Esophagus squamous epithelium (tissue), 5 donors: ENCODE measurements at regions not wholly inside any gene's neighbourhood (a gene's known extent, or its start where the extent isn't known, plus 50 kb on each side); places are given as distances from the start of the nearest gene placed in this dataset.

Experiments
- DNase-seq: peaks from one replicate; lab custom pipeline; 2025; lab: John Stamatoyannopoulos, UW
- H3K27ac ChIP-seq, 4 donors: fragments of 200-600 bp; sonication (generic); one replicate each; pipeline ENCODE4 v1.5.1; 2016 to 2019; ENCODE audit warnings: mild to moderate bottlenecking in 1 of 4
- H3K27me3 ChIP-seq, 4 donors: fragments of 200-600 bp; sonication (generic); 1 replicate in 3 of 4; 2 replicates in 1 of 4; pipeline versions ENCODE4 v1.5.1 to v1.6.0; 2017 to 2021; ENCODE audit warnings: antibody characterized with exemption in 1 of 4
- H3K36me3 ChIP-seq, 3 donors: fragments of 200-600 bp; sonication (generic); one replicate each; pipeline ENCODE4 v1.5.1; 2016 to 2019
- H3K4me1 ChIP-seq, 3 donors: fragments of 200-600 bp; sonication (generic); one replicate each; pipeline ENCODE4 v1.5.1; 2017 to 2019
- H3K4me3 ChIP-seq, 4 donors: fragments of 200-600 bp; sonication (generic); 1 replicate in 3 of 4; 2 replicates in 1 of 4; pipeline ENCODE4 v1.5.1; 2016 to 2019; ENCODE audit warnings: mild to moderate bottlenecking in 2 of 4, moderate library complexity in 1 of 4
- H3K9me3 ChIP-seq, 3 donors: fragments of 200-600 bp; sonication (generic); one replicate each; pipeline ENCODE4 v1.5.1; 2016 to 2019
- POLR2A ChIP-seq, 4 donors: fragments of 450-650 bp; IDR thresholded peaks; one replicate each; pipeline ENCODE4 v1.6.1; 2017; ENCODE audit warnings: antibody characterized with exemption in 4 of 4, mild to moderate bottlenecking in 4 of 4, moderate library complexity in 3 of 4
- WGBS, 2 donors: methylation state at CpG; one replicate each; pipeline ENCODE4 v1.1.5; 2018; 5-methylcytosine and 5-hydroxymethylcytosine counted together
- intact Hi-C: fragments of 100-400 bp; cut with DNase I; formaldehyde crosslinking; loops from one replicate; pipeline ENCODE4 v1.15.0; 2022
- TF ChIP-seq, protein P1 (sequence below), 6 experiments: fragments of 450-650 bp in 4 of 6; fragments of 200-600 bp in 2 of 6; sonication (generic) in 2 of 6; IDR thresholded peaks; one replicate each; pipeline ENCODE4 v1.5.1; 2016 to 2019; ENCODE audit warnings: antibody characterized with exemption in 6 of 6, mild to moderate bottlenecking in 4 of 6, moderate library complexity in 4 of 6
- donor health status: DM: yes; HTN: yes; CAD: no.

DNA sequence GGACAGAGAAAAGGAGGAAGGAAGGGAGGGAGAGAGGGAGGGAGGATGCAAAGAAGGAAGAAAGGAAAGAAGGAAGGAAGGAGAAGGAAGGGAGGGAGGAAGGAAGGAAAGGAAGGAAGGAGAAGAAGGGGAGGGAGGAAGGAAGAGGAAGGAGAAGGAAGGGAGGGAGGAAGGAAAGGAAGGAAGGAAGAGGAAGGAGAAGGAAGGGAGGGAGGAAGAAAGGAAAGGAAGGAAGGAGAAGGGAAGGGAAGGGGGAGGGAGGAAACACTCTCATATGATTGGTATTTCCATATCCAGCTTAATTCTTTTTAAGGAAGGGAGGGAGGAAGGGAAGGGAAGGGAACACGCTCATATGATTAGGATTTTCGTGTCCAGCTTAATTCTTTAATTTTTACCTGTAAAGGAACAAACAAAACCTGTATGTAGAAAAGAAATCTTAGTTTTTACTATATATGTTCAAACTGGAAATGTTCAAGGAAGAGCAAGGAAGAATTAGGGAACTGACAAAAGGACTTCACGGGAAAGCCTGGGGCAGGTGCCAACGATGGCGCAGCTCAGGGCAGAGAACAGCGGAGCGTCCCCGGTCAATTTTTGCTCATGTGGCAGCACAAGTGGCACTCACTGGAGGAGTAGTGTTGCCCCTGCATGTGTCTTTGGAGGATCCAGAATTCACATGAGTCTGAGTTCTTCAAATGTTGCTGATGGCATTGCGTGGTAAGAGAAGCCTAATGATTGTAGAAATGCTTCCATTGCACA, 228.6 kb downstream of the ZNF516 start:
- peaks cover 0 to 34% (median 18%) of the 10 kb centered on the region in 3 donors for H3K4me1 ChIP-seq
- WGBS, 2 donors, result 92 to 95% methylated on average over 9 of the region's 9 CpGs
- intact Hi-C loops, result no loop called here
- TF ChIP-seq POLR2A (IDR thresholded peaks at IDR 0.05), result no peak
- TF ChIP-seq, protein P1, sequence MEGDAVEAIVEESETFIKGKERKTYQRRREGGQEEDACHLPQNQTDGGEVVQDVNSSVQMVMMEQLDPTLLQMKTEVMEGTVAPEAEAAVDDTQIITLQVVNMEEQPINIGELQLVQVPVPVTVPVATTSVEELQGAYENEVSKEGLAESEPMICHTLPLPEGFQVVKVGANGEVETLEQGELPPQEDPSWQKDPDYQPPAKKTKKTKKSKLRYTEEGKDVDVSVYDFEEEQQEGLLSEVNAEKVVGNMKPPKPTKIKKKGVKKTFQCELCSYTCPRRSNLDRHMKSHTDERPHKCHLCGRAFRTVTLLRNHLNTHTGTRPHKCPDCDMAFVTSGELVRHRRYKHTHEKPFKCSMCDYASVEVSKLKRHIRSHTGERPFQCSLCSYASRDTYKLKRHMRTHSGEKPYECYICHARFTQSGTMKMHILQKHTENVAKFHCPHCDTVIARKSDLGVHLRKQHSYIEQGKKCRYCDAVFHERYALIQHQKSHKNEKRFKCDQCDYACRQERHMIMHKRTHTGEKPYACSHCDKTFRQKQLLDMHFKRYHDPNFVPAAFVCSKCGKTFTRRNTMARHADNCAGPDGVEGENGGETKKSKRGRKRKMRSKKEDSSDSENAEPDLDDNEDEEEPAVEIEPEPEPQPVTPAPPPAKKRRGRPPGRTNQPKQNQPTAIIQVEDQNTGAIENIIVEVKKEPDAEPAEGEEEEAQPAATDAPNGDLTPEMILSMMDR (IDR thresholded peaks at IDR 0.05), result no peak
- no peaks in the 10 kb centered on the region for H3K27me3 ChIP-seq
- H3K27ac ChIP-seq, result peak overlapping the region; percentile 69 to 90 (median 80)
- H3K9me3 ChIP-seq, result no peaks in the 10 kb centered on the region
- H3K36me3 ChIP-seq, result no peaks in the 10 kb centered on the region
- no peak for DNase-seq
- peak overlapping the region in 3 of 4 donors; percentile 12 to 56 (median 26) for H3K4me3 ChIP-seq

DNA sequence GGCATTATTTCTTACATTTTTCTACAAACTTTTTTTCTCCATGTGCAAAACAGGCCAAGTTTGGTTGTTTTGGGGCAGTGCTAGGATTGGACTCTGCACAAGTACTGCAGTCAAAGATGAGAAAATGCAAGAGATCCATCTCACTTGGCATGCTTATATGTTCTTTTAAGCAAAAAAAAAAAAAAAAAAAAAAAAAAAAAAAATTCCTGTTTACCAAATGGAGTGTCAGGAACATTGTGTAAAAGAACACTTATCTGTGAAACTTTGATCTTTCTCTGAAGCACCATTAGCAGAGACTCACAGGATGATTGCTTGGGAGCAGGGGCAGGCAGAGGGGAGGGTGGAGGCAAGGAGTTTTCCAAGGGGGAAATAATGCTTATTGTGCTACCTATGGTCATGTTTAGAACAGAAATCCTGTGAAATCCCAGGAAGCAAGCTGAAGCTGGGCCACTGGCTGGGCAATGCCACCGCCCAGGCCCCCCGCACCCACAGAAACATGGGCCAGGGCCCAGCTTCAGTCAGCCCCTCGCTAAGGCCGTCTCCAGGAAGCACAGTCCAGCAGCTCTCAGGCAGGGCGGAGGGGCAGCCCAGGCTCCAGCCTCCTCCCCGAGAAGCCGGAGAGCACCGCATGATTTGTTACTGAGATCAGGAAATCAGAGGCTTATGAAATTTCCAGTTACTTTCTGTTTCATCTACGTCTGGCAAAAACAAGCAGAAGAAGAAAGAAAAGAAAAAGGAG, 229.4 kb downstream of the ZNF516 start:
- H3K4me3 ChIP-seq, result peak overlapping the region in 3 of 4 donors; percentile 12 to 56 (median 26)
- TF ChIP-seq, protein P1 (IDR thresholded peaks at IDR 0.05), result no peak
- TF ChIP-seq POLR2A (IDR thresholded peaks at IDR 0.05), result no peak
- H3K4me1 ChIP-seq, result peaks cover 0 to 34% (median 18%) of the 10 kb centered on the region in 3 donors
- DNase-seq, result no peak
- H3K9me3 ChIP-seq, result no peaks in the 10 kb centered on the region
- intact Hi-C loops, result no loop called here
- no peaks in the 10 kb centered on the region for H3K36me3 ChIP-seq
- 4 to 10% methylated on average over 4 to 6 of the region's 9 CpGs for WGBS, 2 donors
- H3K27ac ChIP-seq, result peak overlapping the region; percentile 69 to 90 (median 80)
- no peaks in the 10 kb centered on the region for H3K27me3 ChIP-seq

DNA sequence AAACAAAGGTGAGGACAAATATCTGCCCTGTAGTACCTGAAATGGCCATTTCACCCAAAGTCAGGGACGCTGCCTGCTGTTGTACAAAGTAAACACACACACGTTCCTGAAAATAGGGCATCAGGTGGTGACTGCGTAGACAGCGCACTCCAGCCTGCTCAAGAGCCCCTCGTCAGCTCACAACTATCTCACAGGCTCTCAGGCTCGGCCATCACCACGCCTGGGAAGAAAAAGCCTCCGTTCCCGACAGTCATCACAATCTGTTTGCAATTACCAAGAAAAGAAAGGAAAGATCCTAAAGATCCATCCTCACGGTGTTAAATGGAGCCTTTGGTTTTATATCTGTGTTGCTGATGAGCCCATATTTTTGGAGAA, 230.2 kb downstream of the ZNF516 start:
- Histone ChIP-seq H3K4me3 (no peak overlapping the region), H3K27ac (peak overlapping the region; percentile 14 to 88 (median 38)), H3K4me1 (peaks cover 0 to 34% (median 18%) of the 10 kb centered on the region in 3 donors), H3K27me3 (no peaks in the 10 kb centered on the region), H3K9me3 (no peaks in the 10 kb centered on the region), H3K36me3 (no peaks in the 10 kb centered on the region)
- WGBS, 2 donors, result 82 to 86% methylated on average over 9 to 10 of the region's 10 CpGs
- intact Hi-C loops, result no loop called here
- no peak for DNase-seq
- TF ChIP-seq, protein P1 (IDR thresholded peaks at IDR 0.05), result no peak
- TF ChIP-seq POLR2A (IDR thresholded peaks at IDR 0.05), result no peak

DNA sequence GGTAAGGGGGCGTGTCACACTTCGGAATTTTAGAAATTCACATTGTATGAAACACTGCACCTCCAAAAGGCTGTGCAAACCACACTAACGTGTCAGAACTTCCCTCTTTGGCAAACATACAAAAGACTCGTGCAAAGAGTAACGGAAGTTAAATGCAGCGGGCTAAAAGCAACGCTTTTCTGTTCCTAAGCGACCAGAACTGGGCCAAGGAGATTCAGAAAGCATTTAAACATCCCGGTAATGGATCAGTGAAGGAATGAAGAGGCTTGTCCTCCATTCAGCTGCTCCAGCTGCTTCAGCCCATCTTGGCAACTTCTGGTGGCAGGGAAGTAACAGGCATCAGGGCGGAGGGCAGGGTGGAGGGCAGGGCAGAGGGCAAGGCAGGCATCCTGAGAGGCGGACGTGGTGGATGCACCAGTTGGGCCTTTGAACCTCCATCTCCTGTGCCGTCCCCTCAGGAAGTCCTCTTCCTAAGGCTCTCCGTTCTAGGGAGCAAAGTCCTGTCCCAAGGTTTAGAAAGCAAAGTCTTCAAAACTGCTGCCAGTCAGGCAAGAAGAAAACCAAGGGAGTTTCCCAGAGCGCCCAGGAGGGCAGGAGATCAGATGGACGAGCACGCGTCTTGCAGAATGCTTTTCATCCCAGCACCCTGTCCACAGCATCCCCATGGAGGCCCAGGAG, 230.7 kb downstream of the ZNF516 start:
- no peaks in the 10 kb centered on the region for H3K36me3 ChIP-seq
- H3K4me1 ChIP-seq, result peaks cover 0 to 35% (median 18%) of the 10 kb centered on the region in 3 donors
- H3K27me3 ChIP-seq, result no peaks in the 10 kb centered on the region
- H3K4me3 ChIP-seq, result no peak overlapping the region
- intact Hi-C loops, result no loop called here
- H3K9me3 ChIP-seq, result no peaks in the 10 kb centered on the region
- TF ChIP-seq, protein P1 (IDR thresholded peaks at IDR 0.05), result no peak
- TF ChIP-seq POLR2A (IDR thresholded peaks at IDR 0.05), result no peak
- peak overlapping the region in 3 of 4 donors; percentile 23 to 88 (median 53) for H3K27ac ChIP-seq
- no peak for DNase-seq
- 30 to 38% methylated on average over 13 to 16 of the region's 18 CpGs for WGBS, 2 donors
